ENCODE measurements at regions not wholly inside any gene's neighbourhood (a gene's known extent, or its start where the extent isn't known, plus 50 kb on each side); places are given as distances from the start of the nearest gene placed in this dataset.

DNA sequence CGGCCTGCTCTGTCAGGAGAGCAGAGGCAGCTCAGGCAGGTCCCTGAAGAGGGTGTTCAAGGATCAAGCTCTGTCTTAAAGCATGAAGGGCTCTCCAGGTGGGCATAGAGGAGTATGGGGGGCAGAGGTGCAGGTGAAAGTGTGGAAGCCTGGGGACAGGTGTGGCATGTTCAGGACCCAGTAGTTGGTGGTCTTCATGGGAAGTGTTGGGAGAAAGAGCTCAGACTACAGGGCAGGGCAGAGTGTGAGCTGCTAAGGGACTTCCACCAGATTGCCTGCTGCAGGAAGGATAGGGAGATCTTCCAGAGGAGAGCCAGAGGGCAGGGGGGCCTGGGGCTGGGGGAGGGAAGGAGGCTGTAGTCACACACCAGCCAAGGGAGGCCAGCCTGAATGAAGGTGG is 156.5 kb upstream of the GDF10 start:
- TF ChIP-seq EZH2 (IDR thresholded peaks at IDR 0.05; ENCODE audit: borderline replicate concordance), result no peak
- TF ChIP-seq, protein P1, sequence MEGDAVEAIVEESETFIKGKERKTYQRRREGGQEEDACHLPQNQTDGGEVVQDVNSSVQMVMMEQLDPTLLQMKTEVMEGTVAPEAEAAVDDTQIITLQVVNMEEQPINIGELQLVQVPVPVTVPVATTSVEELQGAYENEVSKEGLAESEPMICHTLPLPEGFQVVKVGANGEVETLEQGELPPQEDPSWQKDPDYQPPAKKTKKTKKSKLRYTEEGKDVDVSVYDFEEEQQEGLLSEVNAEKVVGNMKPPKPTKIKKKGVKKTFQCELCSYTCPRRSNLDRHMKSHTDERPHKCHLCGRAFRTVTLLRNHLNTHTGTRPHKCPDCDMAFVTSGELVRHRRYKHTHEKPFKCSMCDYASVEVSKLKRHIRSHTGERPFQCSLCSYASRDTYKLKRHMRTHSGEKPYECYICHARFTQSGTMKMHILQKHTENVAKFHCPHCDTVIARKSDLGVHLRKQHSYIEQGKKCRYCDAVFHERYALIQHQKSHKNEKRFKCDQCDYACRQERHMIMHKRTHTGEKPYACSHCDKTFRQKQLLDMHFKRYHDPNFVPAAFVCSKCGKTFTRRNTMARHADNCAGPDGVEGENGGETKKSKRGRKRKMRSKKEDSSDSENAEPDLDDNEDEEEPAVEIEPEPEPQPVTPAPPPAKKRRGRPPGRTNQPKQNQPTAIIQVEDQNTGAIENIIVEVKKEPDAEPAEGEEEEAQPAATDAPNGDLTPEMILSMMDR (IDR thresholded peaks at IDR 0.05; ENCODE audit: poor library complexity), result no peak
- TF ChIP-seq EZH2phosphoT487 (IDR thresholded peaks at IDR 0.05; ENCODE audit: low read depth, severe bottlenecking, unreplicated experiment), result no peak

All from hepatocyte (in vitro differentiated cells).